Fibroblast of the conjunctiva (primary cell): ENCODE measurements at regions not wholly inside any gene's neighbourhood (a gene's known extent, or its start where the extent isn't known, plus 50 kb on each side); places are given as distances from the start of the nearest gene placed in this dataset.

Experiments
- DNase-seq: peaks from one replicate; pipeline ENCODE4 v3.0.0-alpha.2; 2010; ENCODE audit warnings: low read depth

- no peak for DNase-seq
Observed at GRCh38 chr1:232310541-232310940, 319.4 kb downstream of the SIPA1L2 start.

GRCh38 chr1:232308616-232309015 is 321.3 kb downstream of the SIPA1L2 start:
- no peak for DNase-seq

GRCh38 chr1:232307296-232308017 is 322.5 kb downstream of the SIPA1L2 start:
- no peak for DNase-seq

- no peak for DNase-seq
Observed at GRCh38 chr1:232306269-232306961, 323.5 kb downstream of the SIPA1L2 start.

- DNase-seq: no peak
Observed at GRCh38 chr1:232305050-232305449, 324.9 kb downstream of the SIPA1L2 start.

GRCh38 chr1:232303222-232303620 is 326.7 kb downstream of the SIPA1L2 start:
- DNase-seq: no peak

- no peak for DNase-seq
Observed at GRCh38 chr1:232302376-232303221, 327.3 kb downstream of the SIPA1L2 start.

GRCh38 chr1:232301246-232301645 is 328.7 kb downstream of the SIPA1L2 start:
- DNase-seq: no peak

GRCh38 chr1:232300466-232300865 is 329.5 kb downstream of the SIPA1L2 start:
- no peak for DNase-seq

GRCh38 chr1:232296461-232296860 is 333.5 kb downstream of the SIPA1L2 start:
- no peak for DNase-seq

GRCh38 chr1:232293361-232293760 is 336.6 kb downstream of the SIPA1L2 start:
- no peak for DNase-seq

GRCh38 chr1:232292818-232293217 is 337.1 kb downstream of the SIPA1L2 start:
- DNase-seq: no peak

GRCh38 chr1:232292239-232292638 is 337.7 kb downstream of the SIPA1L2 start:
- no peak for DNase-seq

GRCh38 chr1:232291681-232292080 is 338.3 kb downstream of the SIPA1L2 start:
- DNase-seq: no peak

GRCh38 chr1:232291261-232291660 is 338.7 kb downstream of the SIPA1L2 start:
- no peak for DNase-seq

GRCh38 chr1:232290570-232290969 is 339.4 kb downstream of the SIPA1L2 start:
- no peak for DNase-seq

GRCh38 chr1:232287676-232288569 is 342.0 kb downstream of the SIPA1L2 start:
- DNase-seq: no peak

- no peak for DNase-seq
Observed at GRCh38 chr1:232285138-232285537, 344.8 kb downstream of the SIPA1L2 start.

GRCh38 chr1:232283864-232284263 is 346.1 kb downstream of the SIPA1L2 start:
- DNase-seq: no peak

GRCh38 chr1:232282498-232282897 is 347.4 kb downstream of the SIPA1L2 start:
- DNase-seq: no peak

GRCh38 chr1:232280910-232281309 is 349.0 kb downstream of the SIPA1L2 start:
- no peak for DNase-seq

GRCh38 chr1:232279909-232280400 is 350.0 kb downstream of the SIPA1L2 start:
- DNase-seq: no peak
